CD14-positive monocyte (primary cell): ENCODE measurements at regions not wholly inside any gene's neighbourhood (a gene's known extent, or its start where the extent isn't known, plus 50 kb on each side); places are given as distances from the start of the nearest gene placed in this dataset.

Source experiments
- DNase-seq, 3 donors: peaks; one replicate each; pipeline ENCODE4 v3.0.0-alpha.2; 2011 to 2022
- H2AFZ ChIP-seq: 2 replicates; pipeline ENCODE4 v1.6.0; 2012; ENCODE audit warnings: mild to moderate bottlenecking, low read depth, low read length, inconsistent platforms; ENCODE audit not compliant: insufficient read depth, poor library complexity, severe bottlenecking
- H3K27ac ChIP-seq, 2 donors: 1 replicate in 1 of 2; 2 replicates in 1 of 2; pipeline ENCODE4 v1.5.1; 2012 to 2013; ENCODE audit warnings: low read length in 2 of 2, control low read depth in 1 of 2, inconsistent platforms in 1 of 2, low read depth in 1 of 2, mild to moderate bottlenecking in 1 of 2
- H3K27me3 ChIP-seq, 2 donors: one replicate each; pipeline versions ENCODE4 v1.6.0 to v1.6.1; 2011 to 2013; ENCODE audit warnings: low read length in 2 of 2; ENCODE audit not compliant: control insufficient read depth in 2 of 2, insufficient read depth in 2 of 2
- H3K36me3 ChIP-seq, 2 donors: replicated peaks in 1 of 2; 1 replicate in 1 of 2; 2 replicates in 1 of 2; pipeline versions ENCODE4 v1.5.1 to v1.6.1; 2012 to 2013; ENCODE audit warnings: low read length in 2 of 2, control low read depth in 1 of 2, inconsistent platforms in 1 of 2, mild to moderate bottlenecking in 1 of 2; ENCODE audit not compliant: insufficient read depth in 2 of 2, control insufficient read depth in 1 of 2
- H3K4me1 ChIP-seq, 2 donors: 1 replicate in 1 of 2; 2 replicates in 1 of 2; pipeline versions ENCODE4 v1.5.1 to v1.6.1; 2012 to 2013; ENCODE audit warnings: low read length in 2 of 2, control low read depth in 1 of 2, inconsistent platforms in 1 of 2, mild to moderate bottlenecking in 1 of 2, moderate library complexity in 1 of 2; ENCODE audit not compliant: insufficient read depth in 2 of 2, control insufficient read depth in 1 of 2
- H3K4me2 ChIP-seq: replicated peaks from 2 replicates; pipeline ENCODE3; 2012; ENCODE audit warnings: low read length, moderate library complexity, mild to moderate bottlenecking; ENCODE audit not compliant: poor library complexity, severe bottlenecking; ENCODE audit errors: extremely low read depth
- H3K4me3 ChIP-seq, 3 experiments: fragments of 200-600 bp in 1 of 3; sonication (generic) in 1 of 3; replicated peaks in 1 of 3; 1 replicate in 2 of 3; 2 replicates in 1 of 3; pipeline ENCODE4 v1.5.1; 2011 to 2013; ENCODE audit warnings: low read length in 3 of 3, mild to moderate bottlenecking in 3 of 3, control low read depth in 2 of 3, low read depth in 2 of 3, inconsistent platforms in 1 of 3, moderate library complexity in 1 of 3
- H3K79me2 ChIP-seq: 2 replicates; pipeline ENCODE4 v1.6.0; 2012; ENCODE audit warnings: mild to moderate bottlenecking, control low read depth, inconsistent platforms, low read length, moderate library complexity; ENCODE audit not compliant: insufficient read depth
- H3K9ac ChIP-seq: 2 replicates; pipeline ENCODE4 v1.6.0; 2017; ENCODE audit warnings: low read length, mild to moderate bottlenecking; ENCODE audit not compliant: insufficient read depth, poor library complexity, severe bottlenecking
- H3K9me3 ChIP-seq, 2 donors: replicated peaks in 1 of 2; 1 replicate in 1 of 2; 2 replicates in 1 of 2; pipeline versions ENCODE4 v1.5.1 to v1.6.1; 2012 to 2013; ENCODE audit warnings: low read length in 2 of 2, control low read depth in 1 of 2; ENCODE audit not compliant: control insufficient read depth in 1 of 2, insufficient read depth in 1 of 2
- H4K20me1 ChIP-seq: 2 replicates; pipeline ENCODE4 v1.6.0; 2012; ENCODE audit warnings: mild to moderate bottlenecking, low read length, control low read depth, moderate library complexity; ENCODE audit not compliant: insufficient read depth
- H3K27ac Mint-ChIP-seq, 7 donors: one replicate each; pipeline ENCODE4 v1.8.0; 2020; ENCODE audit warnings: mild to moderate bottlenecking in 7 of 7, mixed read lengths in 7 of 7, moderate library complexity in 6 of 7, inconsistent platforms in 2 of 7
- H3K27me3 Mint-ChIP-seq, 3 donors: one replicate each; pipeline ENCODE4 v1.8.0; 2021 to 2022; ENCODE audit warnings: low read depth in 3 of 3, mild to moderate bottlenecking in 3 of 3, mixed read lengths in 3 of 3, moderate library complexity in 3 of 3, inconsistent platforms in 1 of 3
- H3K36me3 Mint-ChIP-seq, 2 donors: one replicate each; pipeline ENCODE4 v1.8.0; 2020; ENCODE audit warnings: mixed read lengths in 2 of 2, inconsistent platforms in 1 of 2, mild to moderate bottlenecking in 1 of 2
- H3K4me1 Mint-ChIP-seq: one replicate; pipeline ENCODE4 v1.8.0; 2020; ENCODE audit warnings: mild to moderate bottlenecking, mixed read lengths
- H3K4me3 Mint-ChIP-seq, 2 donors: one replicate each; pipeline ENCODE4 v1.8.0; 2020; ENCODE audit warnings: mild to moderate bottlenecking in 2 of 2, mixed read lengths in 2 of 2, moderate library complexity in 1 of 2
- H3K9me3 Mint-ChIP-seq, 7 donors: one replicate each; pipeline ENCODE4 v1.8.0; 2020 to 2022; ENCODE audit warnings: mixed read lengths in 7 of 7, mild to moderate bottlenecking in 6 of 7, moderate library complexity in 6 of 7, inconsistent platforms in 2 of 7
- WGBS: methylation state at CpG from one replicate; pipeline ENCODE4 v1.1.5; 2013; ENCODE audit warnings: missing lambda C conversion rate; ENCODE audit not compliant: insufficient coverage; 5-methylcytosine and 5-hydroxymethylcytosine counted together
- intact Hi-C, 2 donors: fragments of 100-400 bp; cut with micrococcal nuclease; formaldehyde crosslinking; loops; one replicate each; pipeline versions ENCODE4 v1.15.0 to v1.15.1; 2023
- TF ChIP-seq, protein P1 (sequence below): fragments of 200-600 bp; IDR thresholded peaks from one replicate; pipeline ENCODE4 v1.8.0; 2022; ENCODE audit warnings: antibody characterized with exemption, mild to moderate bottlenecking

GRCh38 chr13:56351041-56351440 lies 789.7 kb upstream of the PRR20A start:
- 85% methylated on average over 2 of the region's 3 CpGs for WGBS
- Histone ChIP-seq H3K36me3 (no peaks in the 10 kb centered on the region), H3K9ac (no peak overlapping the region), H3K4me3 (no peak overlapping the region), H3K27ac (no peak overlapping the region), H3K9me3 (no peaks in the 10 kb centered on the region), H4K20me1 (no peaks in the 10 kb centered on the region), H2AFZ (no peak overlapping the region), H3K79me2 (no peaks in the 10 kb centered on the region), H3K4me2 (no peak overlapping the region), H3K27me3 (no peaks in the 10 kb centered on the region), H3K4me1 (no peaks in the 10 kb centered on the region)
- Mint-ChIP-seq H3K4me1 (no peaks in the 10 kb centered on the region), H3K36me3 (no peaks in the 10 kb centered on the region), H3K27me3 (no peaks in the 10 kb centered on the region), H3K4me3 (no peak overlapping the region), H3K9me3 (peaks cover 0 to 11% (median 2%) of the 10 kb centered on the region in 7 donors), H3K27ac (no peak overlapping the region)
- TF ChIP-seq, protein P1, sequence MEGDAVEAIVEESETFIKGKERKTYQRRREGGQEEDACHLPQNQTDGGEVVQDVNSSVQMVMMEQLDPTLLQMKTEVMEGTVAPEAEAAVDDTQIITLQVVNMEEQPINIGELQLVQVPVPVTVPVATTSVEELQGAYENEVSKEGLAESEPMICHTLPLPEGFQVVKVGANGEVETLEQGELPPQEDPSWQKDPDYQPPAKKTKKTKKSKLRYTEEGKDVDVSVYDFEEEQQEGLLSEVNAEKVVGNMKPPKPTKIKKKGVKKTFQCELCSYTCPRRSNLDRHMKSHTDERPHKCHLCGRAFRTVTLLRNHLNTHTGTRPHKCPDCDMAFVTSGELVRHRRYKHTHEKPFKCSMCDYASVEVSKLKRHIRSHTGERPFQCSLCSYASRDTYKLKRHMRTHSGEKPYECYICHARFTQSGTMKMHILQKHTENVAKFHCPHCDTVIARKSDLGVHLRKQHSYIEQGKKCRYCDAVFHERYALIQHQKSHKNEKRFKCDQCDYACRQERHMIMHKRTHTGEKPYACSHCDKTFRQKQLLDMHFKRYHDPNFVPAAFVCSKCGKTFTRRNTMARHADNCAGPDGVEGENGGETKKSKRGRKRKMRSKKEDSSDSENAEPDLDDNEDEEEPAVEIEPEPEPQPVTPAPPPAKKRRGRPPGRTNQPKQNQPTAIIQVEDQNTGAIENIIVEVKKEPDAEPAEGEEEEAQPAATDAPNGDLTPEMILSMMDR: no peak
- intact Hi-C loops: no loop called here
- DNase-seq: no peak

DNA sequence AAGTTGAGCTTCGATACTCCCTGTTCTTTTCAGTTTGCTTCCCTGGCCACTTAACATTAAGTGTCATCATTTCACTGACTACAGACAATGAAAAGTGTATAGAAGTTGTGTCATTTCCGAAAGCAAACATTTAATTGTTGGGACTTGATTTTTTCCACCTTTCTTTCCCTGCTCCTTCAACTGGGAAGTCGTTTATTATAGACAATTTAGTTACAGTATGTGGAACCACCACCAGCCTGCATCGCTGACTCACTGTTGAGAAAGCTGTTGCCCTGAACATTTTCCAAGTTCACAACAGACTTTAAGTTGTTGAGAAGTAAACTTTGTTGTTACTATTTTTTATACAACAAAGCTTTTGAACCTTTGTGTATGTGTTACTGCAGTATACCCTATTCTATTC lies 788.4 kb upstream of the PRR20A start:
- DNase-seq: no peak
- Mint-ChIP-seq H3K4me1 (no peaks in the 10 kb centered on the region), H3K36me3 (no peaks in the 10 kb centered on the region), H3K9me3 (peaks cover 0 to 11% (median 2%) of the 10 kb centered on the region in 7 donors), H3K27ac (no peak overlapping the region), H3K27me3 (no peaks in the 10 kb centered on the region), H3K4me3 (no peak overlapping the region)
- Histone ChIP-seq H3K27me3 (no peaks in the 10 kb centered on the region), H3K4me3 (no peak overlapping the region), H3K4me2 (no peak overlapping the region), H3K27ac (no peak overlapping the region), H3K9me3 (no peaks in the 10 kb centered on the region), H3K36me3 (no peaks in the 10 kb centered on the region), H3K4me1 (no peaks in the 10 kb centered on the region), H4K20me1 (no peaks in the 10 kb centered on the region), H2AFZ (no peak overlapping the region), H3K9ac (no peak overlapping the region), H3K79me2 (no peaks in the 10 kb centered on the region)
- intact Hi-C loops: no loop called here
- no CpG with 5 or more reads among the region's 4 CpGs for WGBS
- TF ChIP-seq, protein P1: no peak
